ENCODE measurements at regions not wholly inside any gene's neighbourhood (a gene's known extent, or its start where the extent isn't known, plus 50 kb on each side); places are given as distances from the start of the nearest gene placed in this dataset.

GRCh38 chr9:90330231-90330630, 312.4 kb downstream of the DIRAS2 start:
- TF ChIP-seq JUNB (IDR thresholded peaks at IDR 0.05; ENCODE audit: unreplicated experiment) (no peak), ETS1 (IDR thresholded peaks at IDR 0.05) (no peak), NANOG (IDR thresholded peaks at IDR 0.05; ENCODE audit: borderline replicate concordance) (no peak), CREB1 (CRISPR knock-in tag; IDR thresholded peaks at IDR 0.05; ENCODE audit: low read depth) (no peak), POLR2AphosphoS5 (IDR thresholded peaks at IDR 0.05; ENCODE audit: low read depth) (no peak), ZNF462 (CRISPR knock-in tag; IDR thresholded peaks at IDR 0.05) (no peak), EZH2phosphoT487 (IDR thresholded peaks at IDR 0.05; ENCODE audit: unreplicated experiment) (no peak), REST (IDR thresholded peaks at IDR 0.05; ENCODE audit: unreplicated experiment) (no peak), STAT1 (IDR thresholded peaks at IDR 0.05; ENCODE audit: unreplicated experiment) (no peak), ZNF331 (CRISPR knock-in tag; IDR thresholded peaks at IDR 0.05; ENCODE audit: low read depth) (no peak), EZH2 (IDR thresholded peaks at IDR 0.05; ENCODE audit: low read depth, unreplicated experiment) (no peak), CTCF (conservative IDR thresholded peaks at IDR 0.05; ENCODE audit: low read depth in 2 of 2) (no peak), ZNF114 (CRISPR knock-in tag; IDR thresholded peaks at IDR 0.05) (no peak)
- Histone ChIP-seq H3K27ac (ENCODE audit: low read depth) (no peak overlapping the region), H3K9me2 (ENCODE audit: insufficient read depth) (no peaks in the 10 kb centered on the region; the same call in 1 of the 2 replicates), H4K20me1 (replicated peaks; ENCODE audit: insufficient read depth) (no peaks in the 10 kb centered on the region), H3K4me1 (ENCODE audit: insufficient read depth) (peaks cover 22% of the 10 kb centered on the region), H3F3A (replicated peaks; ENCODE audit: low read depth) (no peaks in the 10 kb centered on the region), H2AFZ (no peak overlapping the region), H3K4me3 (no peak overlapping the region), H3K4me2 (no peak overlapping the region), H3K27me3 (ENCODE audit: insufficient read depth) (no peaks in the 10 kb centered on the region), H3K36me3 (ENCODE audit: insufficient read depth) (no peaks in the 10 kb centered on the region), H3K79me2 (replicated peaks; ENCODE audit: insufficient read depth) (no peaks in the 10 kb centered on the region)
- no peaks in the 10 kb centered on the region for H3K9me3 Mint-ChIP-seq
- H3K27me3 Mint-ChIP-seq (ENCODE audit: insufficient read depth, low read depth, poor library complexity), result no peaks in the 10 kb centered on the region
- ATAC-seq, result no peak
- H3K4me1 Mint-ChIP-seq, result peaks cover 15% of the 10 kb centered on the region
- H3K27ac Mint-ChIP-seq, result no peak overlapping the region; the same call in 1 of the 2 replicates
- no peaks in the 10 kb centered on the region for H3K36me3 Mint-ChIP-seq (ENCODE audit: low read depth)
- H3K4me3 Mint-ChIP-seq, result no peak overlapping the region
- DNase-seq (ENCODE audit: low spot score), result no peak

Measured in GM23338 (cell line).